CD4-positive, alpha-beta T cell treated with Interleukin-2 at 100 ng/mL for 4 hours (primary cell): ENCODE measurements at regions not wholly inside any gene's neighbourhood (a gene's known extent, or its start where the extent isn't known, plus 50 kb on each side); places are given as distances from the start of the nearest gene placed in this dataset.
"Not testable (repeated sequence)": the region's sequence is repeated elsewhere in the genome, so short reads cannot be mapped to it uniquely, and the experiment has no call there.

Experiments used
- DNase-seq: peaks from one replicate; pipeline ENCODE4 v3.0.0-alpha.2; 2020; ENCODE audit warnings: low spot score

DNA sequence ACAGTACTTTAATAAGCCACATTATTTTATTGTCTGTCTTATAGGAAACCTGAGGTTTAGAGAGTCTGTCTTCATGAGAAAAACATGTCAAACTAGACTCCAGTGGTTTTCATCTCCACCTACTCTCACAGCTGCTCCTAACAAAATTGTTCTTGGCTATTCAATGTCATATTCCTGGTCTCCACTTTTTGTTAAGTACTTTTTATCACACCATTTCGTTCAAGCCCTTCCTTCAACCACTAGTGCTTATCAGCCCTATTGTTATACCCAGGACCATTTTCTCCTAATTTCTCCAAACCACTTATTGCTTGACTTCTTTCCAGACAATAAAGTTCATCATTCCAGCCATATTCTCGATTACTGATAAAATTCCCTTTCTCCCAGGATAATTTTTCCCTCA, 1674.3 kb upstream of the AGA start:
- DNase-seq = no peak

DNA sequence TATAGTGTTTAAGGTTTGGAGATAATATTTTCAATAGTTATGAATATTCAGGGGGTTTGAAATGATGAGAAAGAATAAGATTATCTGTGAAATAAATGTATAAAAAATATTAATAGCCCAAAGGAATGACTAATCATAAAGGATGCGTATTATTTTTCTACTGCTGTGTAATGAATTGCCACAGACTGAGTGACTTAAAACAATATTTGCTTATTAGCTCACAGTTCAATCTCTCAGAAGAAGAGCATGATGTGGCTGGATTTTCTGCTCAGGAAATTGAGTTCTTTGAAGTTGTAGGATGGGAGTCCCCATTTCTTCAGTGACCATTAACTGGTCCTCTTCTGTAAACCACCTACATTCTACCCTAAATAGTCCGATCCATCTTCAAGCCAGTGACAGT, 1680.8 kb upstream of the AGA start:
- no peak for DNase-seq

DNA sequence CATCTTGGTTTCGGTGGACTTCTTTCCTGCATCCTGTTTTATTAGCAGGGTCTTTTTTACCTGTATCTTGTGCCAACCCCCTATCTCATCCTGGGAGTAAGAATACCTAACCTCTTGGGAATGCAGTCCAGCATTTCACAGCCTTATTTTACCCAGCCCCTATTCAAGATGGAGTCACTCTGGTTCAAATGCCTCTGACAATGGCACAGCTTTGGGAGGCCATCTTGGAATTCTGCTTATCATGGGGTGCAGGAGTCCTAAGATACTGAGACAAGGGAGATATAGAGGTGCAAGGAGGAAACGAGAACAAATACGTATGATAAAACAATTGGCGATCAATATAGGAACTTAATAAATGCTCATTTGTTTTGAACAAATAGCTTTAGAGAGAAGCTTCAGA, 1682.2 kb upstream of the AGA start:
- no peak for DNase-seq

DNA sequence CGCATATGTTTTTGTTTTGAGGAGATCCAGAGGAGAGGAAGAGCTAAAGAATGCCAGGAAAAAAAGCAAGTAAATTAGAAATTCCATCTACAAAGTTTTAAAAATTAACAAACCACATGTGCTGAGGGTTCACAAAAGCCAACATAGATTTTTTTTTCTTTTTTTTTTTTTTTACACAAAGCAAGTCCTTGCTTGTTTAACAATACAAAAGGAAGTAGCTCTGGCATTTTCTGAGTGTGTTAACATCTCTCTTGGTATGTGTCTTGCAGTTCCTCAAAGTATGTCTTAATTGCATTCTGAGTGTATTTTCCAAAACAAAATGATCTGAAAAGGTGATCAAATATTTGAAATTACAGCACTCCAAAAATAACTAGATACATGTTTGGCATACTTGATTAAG, 1682.7 kb upstream of the AGA start:
- DNase-seq = no peak

DNA sequence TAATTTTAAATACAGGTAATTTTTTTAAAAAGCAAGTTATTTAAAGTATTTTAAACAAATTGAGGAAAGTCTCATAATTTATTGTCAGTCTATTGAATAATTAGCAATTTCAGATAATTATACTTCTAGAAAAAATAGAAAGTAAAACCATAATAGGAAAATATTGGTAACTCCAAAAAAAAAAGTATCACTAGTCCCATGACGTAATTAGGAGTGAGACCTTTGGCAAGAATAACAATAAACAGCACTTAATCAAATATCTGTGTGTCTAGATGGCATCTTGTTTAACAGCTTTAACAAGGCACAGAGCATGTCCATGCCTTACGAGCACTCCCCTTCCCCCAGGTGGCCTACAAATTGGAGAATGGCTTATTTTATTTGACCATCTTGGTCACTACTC, 1683.6 kb upstream of the AGA start:
- DNase-seq = no peak

DNA sequence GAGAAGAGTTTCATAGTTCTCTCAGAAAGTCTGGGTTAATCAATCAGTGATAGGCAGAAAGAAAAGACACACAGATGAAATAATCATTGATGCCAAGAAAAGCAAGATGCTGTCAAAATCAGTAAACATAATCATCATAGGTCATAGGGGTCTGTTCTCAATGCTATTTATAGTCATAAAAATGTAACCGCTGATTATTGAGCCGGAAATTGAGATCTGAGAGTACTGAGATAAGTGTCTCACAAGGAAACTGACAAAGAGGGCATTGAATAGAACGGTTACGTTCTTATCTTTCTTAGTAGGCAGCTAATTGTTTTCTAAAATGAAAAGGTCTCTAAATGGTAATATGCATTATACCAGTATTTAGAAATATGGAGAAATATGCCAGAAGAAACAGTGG, 1686.1 kb upstream of the AGA start:
- no peak for DNase-seq

DNA sequence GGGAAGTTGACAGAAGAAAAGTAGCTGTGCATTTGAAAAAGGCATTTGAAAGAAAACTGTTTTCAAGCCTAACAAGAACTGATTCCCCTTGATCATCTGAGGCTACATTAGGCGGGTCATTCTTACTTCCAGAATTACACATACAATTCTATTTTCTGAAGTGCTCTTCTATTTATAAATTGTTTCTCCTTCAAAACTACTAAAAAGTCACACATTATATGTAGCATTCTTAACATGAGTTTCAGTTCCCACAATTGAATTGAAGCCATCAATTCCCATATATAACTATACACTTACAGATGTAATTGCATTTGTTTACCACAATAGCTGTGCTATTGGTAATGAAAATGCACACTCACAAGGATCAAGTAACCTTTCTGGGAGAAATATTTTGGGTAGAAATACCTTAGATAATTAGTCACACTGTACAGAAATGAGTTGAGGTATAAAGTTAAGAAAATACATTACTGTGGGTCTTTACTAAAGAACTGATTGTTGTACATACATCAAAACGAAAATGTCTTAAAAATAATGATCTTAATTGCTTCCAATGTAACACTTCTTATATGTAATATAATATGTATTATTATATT, 1688.0 kb upstream of the AGA start:
- no peak for DNase-seq

DNA sequence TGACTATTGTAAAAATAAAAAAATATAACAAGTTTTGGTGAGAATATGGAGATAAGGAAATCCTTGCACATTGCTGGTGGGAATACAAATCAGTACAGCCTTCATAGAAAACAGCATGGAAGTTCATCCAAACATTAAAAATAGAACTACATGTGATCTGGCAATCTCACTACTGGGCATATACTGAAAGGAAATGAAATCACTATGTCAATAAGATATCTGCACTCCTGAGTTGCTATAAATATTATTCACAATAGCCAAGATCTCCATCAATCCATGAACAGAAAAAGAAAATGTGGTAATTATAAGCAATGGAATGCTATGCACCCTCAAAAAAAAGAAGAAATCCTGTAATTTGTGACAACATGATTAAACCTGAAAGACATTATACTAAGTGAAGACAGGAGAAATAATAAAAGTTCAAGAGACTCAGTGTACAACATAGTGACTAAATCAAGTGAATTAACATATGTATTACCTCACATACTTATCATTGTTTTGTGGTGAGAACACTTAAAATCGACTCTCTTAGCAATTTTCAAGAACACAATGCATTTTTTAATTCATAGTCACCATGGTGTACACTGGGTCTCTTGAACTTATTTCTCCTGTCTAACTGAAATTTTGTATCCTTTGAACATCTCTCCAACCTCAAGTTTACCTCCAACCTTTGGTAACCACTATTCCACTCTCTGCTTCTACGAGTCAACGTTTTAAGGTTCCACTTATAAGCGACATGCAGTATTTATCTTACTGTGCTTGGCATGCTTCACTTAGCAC, 1703.7 kb upstream of the AGA start:
- no peak for DNase-seq

DNA sequence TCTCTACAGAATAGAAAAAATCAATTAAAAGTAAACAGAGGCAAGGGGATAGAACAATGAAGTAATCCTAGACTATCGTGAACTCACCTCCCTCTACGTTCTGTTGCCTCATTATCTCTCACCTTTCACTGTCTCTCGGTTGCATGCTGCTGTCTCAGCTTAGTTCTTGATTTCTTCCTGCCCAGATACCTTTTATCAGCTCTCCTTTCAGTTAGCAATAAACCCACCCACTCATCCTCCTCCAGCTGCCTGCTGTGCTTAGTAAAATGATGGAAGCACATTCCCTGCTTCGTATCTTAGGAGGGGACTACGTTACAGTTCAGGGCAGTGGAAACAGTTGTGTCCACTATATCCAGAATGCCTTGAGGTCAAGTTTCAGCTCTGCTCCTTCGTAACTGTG, 1709.5 kb upstream of the AGA start:
- DNase-seq = no peak

DNA sequence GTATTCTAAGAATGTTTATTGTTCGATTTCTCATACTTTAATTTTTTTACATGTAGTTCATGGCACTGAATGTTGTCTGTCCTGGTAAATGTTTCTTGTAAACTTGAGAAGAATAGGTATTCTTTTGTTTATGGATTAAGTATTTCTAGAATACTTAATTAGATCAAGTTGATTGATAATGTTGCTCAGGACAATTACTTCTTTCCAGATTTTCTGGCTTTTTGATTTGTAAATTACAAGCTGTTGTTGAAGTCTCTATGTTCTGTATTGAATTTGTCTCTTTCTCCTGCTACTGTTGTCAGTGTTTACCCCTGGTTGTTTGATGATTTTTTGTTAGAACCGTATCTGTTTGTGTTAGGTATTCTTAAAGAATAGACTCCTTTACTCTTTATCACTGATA, 1720.9 kb upstream of the AGA start:
- no peak for DNase-seq

DNA sequence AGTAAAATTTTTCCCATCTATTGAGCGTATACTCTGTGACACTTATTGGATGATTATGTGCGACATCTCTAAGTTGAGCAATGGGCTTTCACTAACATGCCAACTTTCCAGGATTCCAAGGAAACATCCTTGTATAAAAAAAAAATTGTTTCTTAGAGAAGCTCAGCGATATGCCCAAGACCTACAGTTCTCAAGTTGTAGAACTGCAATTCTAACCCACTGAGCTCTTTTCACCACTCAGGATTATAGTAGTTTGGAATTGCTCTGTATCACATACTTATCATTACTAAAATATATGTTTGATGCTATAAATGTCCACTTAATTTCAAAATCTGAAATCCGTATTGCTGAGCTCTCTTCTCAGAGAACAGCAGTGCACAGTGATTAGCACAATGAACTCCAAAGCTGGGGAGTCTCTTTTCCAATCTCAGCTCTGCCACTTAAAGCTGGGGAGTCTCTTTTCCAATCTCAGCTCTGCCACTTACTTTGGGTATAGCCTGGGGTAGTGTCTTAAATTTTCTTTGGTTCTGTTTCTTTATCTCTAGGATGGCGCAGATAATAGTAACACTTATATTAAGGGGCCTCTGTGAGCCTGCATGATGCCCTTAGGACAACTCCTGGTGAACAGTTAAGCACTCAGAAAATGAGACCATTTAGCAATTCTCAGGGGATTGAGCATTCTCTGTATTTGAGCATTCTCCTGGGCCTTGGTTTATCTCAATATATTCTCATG, 1722.2 kb upstream of the AGA start:
- no peak for DNase-seq

DNA sequence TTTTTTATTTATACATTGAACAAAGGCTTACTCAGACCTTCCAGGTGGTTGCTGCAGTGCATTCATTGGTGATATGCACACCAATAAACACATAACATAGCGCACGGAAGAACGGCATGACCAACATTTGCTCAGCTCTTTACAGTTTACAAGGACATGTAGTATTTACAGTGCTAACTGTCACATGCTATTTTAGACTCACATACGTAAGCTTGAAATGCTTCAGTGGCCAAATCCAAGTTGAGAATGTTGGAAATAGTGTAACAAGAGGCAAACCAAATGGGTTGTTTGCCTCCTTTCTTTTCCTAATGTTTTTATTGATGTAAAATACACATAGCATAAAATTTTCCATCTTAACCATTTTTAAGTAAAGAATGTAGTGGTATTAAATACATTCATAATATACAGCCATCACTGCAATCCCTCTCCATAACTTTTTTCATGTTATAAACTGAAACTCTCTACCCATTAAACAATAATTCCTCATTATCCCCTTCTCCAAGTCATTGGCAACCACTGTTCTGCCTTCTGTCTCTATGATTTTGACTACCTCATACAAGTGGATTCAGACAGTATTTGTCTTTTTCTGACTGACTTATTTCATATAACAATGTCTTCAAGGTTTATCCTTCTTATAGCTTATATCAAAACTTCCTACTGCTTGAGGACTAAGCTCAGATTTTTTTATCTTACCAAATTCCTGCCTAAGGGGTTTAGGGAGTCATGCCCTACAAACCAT, 1722.9 kb upstream of the AGA start:
- no peak for DNase-seq

DNA sequence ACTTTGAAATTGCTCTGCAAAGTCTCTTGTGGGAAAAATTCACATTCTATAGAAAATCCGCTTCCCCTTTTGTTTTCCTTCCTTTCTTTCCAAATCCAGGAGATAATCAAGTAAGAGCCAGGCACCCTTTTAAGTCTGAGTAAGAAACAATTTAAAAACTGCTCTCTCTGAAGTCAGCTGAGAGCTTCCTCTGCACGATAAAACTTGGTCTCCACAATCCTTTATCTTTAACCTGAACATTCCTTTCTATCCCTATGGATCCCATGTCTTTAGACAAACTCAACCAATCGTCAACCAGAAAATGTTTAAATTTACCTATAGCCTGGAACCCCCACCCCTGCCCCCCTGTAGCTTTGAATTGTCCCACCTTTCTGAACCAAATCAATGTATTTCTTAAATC, 1723.6 kb upstream of the AGA start:
- no peak for DNase-seq

DNA sequence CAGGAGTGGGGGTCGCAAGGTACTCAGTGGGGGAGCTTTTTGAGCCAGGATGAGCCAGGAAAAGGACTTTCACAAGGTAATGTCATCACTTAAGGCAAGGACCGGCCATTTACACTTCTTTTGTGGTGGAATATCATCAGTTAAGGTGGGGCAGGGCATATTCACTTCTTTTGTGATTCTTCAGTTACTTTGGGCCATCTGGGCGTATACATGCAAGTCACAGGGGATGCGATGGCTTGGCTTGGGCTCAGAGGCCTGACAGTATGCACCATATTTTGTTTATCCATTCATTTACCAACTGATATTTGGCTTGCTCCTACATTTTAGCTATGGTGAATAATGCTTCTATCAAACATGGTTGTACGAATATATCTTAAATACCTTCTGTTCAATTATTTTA, 1728.1 kb upstream of the AGA start:
- DNase-seq = not testable (repeated sequence)

DNA sequence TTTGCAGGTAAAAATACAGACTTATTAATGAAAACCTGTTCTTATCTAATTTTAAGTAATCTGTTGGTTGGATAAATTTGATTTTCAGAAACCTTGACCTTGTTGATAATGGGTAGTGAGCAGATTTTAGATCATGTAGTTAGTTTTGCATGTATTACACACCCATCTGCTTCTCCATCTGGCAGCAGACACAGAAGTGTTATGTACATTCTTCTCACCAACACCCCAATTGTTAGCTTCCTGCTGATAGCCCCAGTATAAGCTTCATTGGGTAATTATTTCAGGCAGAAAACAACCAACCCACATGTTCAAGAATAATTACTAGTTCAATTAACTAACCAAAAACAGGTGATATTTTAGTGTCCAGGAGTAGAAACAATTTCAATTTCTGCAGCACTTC, 1740.5 kb upstream of the AGA start:
- DNase-seq = no peak

DNA sequence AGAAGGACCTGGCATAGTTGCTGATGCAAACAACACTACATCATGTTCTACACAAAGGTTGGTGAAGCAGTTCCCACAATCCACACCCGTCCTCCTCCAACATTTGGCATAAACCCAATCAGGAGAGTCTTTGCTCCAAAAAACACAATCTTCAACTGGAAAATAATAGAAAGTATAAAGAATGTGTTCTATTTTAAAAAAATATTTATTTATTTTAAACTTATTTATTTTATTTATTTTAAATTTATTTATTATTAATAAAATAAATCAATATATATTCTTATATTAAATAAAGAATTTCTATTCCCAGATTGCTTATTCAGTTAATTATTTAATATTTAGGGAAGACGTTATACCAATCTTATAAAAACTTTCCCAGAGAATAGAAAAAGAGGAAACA, 1753.7 kb upstream of the AGA start:
- no peak for DNase-seq

DNA sequence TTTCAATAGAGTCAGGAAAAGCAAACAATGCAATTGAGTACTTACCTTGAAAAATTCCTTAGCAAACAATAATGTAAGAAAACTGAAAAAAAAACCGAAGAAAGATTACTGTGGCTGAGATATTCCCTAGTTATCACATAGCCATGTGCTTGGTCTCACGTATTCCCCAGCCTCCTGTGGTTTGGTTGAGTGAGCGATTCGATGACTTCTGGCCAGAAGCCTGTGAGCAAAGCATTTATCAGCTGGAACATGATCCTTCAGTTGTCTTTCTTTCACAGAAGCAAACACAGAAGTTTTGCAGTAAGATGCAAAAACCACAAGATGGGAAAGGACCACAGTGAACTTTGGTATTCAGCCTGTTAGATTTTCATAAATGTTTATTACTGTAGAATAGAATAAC, 1754.3 kb upstream of the AGA start:
- DNase-seq = no peak

DNA sequence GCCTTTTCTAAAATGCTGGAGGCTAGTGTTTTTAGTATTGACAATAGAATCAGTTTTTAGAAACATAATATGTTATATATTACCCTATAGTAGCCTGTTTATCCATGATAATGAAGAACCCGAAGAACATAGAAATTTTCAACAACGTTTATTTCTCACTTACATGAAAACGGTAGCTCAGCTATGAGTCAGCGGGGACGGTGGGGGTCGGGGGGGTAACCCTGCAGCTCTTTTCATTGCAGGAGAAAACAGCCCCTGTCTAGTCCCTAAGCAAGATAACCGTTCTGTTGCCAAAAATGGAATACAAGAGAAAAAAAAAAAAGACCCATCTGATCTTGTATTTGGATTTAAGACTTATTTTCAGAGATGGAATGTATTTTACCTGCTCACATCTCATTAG, 1758.4 kb upstream of the AGA start:
- DNase-seq = no peak

DNA sequence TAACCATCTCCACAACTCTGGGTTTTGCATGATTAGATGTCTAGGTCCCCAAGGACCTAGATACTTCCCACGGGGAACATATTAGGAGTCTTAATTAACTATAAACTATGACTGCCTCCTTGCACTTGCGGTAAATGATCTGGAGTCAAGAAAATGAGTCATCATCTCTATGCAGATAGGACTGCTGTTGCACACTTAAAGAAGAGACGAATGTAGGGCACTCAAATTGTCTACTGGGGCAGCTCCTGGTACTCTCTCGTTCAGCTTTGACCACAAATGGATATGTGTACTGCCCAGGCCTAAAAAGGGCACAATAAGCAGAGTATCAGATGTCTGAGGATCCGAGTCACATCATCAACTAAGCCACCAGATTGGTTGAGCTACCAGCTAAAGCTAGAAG, 1783.4 kb upstream of the AGA start:
- no peak for DNase-seq

DNA sequence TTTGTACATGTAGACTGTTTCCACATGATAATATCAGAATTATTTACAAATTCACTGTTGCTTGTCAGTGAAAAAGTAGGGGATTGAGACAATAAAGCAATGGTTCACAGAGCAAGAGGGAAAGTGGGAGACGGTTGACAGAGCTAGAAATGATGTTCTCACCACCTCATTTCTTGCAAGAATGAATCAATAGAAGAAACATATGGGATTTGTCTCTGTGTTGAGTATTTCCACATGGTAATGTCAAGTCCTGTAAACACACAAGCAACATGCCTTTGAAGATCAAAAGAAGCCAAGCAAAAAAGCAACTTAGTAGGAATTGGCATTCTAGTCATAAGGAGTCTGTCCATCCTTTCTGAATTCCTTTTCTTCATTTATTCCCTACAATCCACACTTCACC, 1806.6 kb upstream of the AGA start:
- no peak for DNase-seq

DNA sequence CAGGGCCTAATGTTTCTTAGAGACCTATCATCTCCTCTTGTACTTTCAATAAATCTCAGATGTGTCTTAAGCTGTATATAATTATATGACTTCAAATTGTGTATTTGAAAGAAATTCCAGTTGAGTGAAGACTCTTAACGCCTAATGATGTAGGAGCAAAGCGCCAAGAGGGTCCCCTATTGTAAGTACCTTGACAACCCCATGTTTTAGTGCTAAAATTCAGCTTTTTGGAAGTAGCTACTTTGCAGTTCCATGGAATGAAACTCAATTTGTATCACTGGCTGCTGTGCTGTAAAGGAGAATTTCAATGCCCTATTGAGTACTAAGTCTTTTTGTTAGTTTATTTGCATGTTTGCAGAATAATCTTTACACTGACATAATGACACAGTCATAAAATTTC, 1826.6 kb upstream of the AGA start:
- DNase-seq = no peak

DNA sequence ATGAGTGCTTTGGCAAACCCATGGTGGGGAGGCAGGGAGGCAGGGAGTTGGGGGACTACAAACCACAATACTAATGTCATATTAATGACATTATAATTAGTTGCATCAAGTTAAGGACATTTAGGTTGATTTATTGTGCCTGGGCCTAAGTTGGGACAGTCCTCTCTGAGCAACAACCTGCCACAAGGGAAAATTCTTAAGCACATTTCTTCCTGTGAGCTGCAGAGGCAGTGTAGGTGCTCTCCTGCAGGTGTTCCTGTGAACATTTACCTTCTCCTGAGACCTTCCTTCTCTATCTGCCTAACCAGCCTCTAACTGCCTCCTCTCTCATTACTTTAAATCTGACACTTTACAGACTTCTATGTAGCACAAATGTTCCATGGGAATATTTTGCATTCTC, 1830.0 kb upstream of the AGA start:
- no peak for DNase-seq

DNA sequence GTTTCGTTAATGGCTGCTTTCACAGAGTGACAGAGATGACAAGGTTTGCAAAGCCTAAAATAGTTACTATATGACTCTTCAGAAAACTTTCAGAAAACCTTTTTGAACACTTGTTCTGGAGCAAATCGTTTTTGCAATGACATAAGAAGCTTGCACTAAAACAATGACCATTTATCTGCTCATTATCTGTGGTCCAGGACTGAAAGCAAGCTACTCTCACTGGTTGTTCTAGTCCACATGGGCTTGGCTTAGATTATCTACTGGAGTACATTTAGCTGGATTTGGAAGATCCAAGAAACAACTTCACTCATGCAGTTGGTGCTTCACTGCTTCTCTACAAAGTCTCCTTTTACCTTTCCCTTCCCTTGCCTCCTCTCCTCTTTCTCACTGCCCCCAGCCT, 1836.4 kb upstream of the AGA start:
- DNase-seq = no peak
